GF-D8 (cell line): ENCODE measurements at regions not wholly inside any gene's neighbourhood (a gene's known extent, or its start where the extent isn't known, plus 50 kb on each side); places are given as distances from the start of the nearest gene placed in this dataset.

ENCODE experiments used
- DNase-seq: peaks from one replicate; lab custom pipeline; 2025; lab: John Stamatoyannopoulos, UW

- no peak for DNase-seq
Observed at GRCh38 chr13:83601539-83601938, 280.7 kb downstream of the SLITRK1 start.

DNA sequence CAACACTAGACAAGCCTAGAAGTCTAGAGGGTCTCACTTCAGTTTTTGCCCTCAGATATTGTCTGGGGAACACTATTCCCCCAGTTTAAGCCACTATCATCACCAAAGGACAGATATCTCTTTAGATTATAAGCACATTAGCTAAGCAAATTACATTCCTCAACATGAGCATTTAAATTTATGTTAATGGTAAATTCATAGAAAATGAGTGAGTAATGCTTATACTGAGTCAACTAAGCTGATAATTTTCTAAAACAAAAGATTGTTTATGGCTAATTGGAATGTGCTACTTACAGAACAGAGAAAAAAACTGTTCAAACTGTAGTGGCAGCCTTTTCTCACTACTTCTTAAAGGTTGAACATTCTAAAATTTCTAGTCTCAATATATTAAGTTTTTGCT lies 290.2 kb downstream of the SLITRK1 start:
- no peak for DNase-seq

GRCh38 chr13:83589814-83590213 lies 292.5 kb downstream of the SLITRK1 start:
- no peak for DNase-seq

DNA sequence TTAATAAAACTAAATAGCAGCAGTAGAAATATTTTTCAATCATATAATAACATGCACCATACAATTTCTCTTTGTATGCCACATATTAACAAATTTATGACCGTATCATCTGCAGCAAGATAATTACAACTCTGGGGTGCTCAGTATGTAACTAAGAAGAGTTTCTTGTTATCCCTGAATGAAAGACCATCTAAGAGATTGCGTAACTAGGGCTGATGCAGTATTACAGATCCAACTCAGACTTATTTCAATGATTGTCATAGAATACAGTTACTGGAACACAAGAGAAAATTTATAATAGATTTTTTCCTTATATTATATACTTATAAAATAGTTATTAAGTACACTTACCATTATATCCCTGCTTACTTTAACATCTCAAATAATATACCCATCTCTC lies 305.1 kb downstream of the SLITRK1 start:
- DNase-seq = no peak

DNA sequence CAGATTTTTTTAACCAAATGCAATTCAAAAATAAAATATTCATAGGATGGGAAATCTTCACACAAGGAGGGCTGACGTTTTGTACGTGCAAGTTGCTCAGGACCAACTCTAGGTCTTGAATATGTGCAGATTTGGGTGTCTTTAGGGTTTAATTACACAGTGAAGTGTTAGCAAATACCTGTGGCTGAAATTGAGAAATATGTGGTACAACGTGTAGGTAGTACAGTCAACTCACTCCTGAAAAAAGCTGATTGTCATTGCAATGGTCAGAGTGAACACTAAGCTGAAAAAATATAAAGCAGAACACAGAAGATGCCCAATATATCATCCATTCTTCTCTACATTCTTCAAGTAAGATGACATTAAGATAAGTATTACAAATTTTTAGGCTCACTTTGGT lies 314.3 kb downstream of the SLITRK1 start:
- no peak for DNase-seq

DNA sequence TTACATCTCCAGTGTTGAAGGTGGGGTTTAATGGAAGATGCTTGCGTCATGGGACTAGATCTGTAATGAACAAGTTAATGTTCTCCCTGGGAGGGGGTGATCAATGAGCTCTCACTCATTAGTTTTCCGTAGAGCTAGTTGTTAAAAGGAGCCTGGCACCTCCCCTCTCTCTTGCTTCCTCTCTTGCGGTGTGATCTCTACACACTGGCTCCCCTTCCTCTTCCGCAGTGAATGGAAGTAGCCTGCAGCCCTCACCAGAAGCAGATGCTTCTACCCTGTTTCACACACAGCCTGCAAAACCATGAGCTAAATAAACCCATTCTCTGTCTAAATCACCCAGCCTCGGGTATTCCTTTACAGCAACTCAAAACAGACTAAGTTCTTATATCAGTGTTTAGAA lies 318.8 kb downstream of the SLITRK1 start:
- no peak for DNase-seq

DNA sequence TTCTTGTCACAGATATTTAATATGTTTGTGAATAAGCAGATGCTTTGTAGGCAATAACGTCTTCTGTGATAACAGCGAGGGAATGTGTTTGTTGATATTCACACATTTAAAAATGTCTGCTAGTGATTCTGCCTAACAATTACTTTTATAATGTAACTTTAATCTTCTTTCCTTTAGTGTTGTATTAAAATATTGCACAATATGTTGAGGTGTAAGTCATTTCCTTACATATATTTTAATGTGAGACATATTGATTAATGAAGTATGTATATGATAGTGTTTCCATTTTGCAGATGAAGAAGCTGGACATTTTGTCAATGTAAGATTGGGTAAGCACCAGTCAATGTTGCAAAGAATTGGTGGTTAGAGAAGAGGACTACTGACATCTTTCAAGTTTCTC lies 324.4 kb downstream of the SLITRK1 start:
- DNase-seq = no peak

DNA sequence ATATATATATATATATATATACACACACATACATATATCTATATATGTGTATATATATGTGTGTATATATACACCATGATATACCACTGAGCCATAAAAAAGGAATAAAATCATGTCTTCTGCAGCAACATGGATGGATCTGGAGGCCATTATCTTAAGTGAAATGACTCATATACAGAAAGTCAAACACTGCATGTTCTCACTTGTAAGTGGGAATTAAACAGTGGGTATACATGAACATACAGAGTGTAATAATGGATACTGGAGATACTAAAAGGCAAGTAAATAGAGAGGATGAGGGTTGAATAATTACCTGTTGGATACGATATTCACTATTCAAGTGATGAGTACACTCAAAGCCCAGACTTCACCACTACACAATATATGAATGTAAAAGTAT lies 332.6 kb downstream of the SLITRK1 start:
- DNase-seq = no peak

- no peak for DNase-seq
Observed at GRCh38 chr13:83547043-83547442, 335.2 kb downstream of the SLITRK1 start.

- no peak for DNase-seq
Observed at GRCh38 chr13:83546476-83546875, 335.8 kb downstream of the SLITRK1 start.

DNA sequence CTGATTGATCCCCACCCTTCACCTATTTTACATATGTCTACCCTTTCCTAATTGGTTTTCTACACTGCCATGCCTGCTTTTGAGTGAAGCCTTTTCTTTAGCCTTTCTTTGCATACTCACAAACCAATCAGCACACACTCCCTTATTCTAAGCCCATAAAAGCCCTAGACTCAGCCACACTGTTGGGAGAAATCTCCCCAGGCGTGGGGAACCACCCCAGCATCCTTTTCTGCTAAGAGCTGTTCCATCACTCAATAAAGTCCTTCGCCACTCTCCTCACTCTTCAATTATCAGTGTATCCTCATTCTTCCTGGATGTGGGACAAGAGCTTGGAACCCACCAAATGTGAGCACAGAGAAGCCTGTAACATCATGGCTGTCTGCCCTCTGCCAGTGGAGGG lies 343.6 kb downstream of the SLITRK1 start:
- DNase-seq = no peak

DNA sequence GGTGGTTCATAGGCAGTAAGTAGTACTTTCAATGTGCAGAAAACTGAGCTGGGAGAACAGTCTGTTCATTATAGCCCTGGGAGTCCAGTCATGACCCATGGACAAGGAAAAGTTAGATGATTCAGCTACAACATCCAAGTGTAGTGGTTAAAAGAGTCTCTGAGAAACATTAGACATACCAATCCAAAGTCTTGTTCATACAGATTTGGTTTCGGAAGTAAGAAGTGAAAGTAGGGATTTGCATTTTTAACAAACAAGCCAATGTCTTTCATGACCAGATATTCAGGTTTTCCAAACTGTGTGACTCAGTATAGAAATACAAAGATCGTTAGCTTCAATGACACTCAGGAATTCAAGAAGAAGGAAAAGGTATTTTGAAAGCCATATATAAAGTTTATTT lies 345.3 kb downstream of the SLITRK1 start:
- DNase-seq = no peak

DNA sequence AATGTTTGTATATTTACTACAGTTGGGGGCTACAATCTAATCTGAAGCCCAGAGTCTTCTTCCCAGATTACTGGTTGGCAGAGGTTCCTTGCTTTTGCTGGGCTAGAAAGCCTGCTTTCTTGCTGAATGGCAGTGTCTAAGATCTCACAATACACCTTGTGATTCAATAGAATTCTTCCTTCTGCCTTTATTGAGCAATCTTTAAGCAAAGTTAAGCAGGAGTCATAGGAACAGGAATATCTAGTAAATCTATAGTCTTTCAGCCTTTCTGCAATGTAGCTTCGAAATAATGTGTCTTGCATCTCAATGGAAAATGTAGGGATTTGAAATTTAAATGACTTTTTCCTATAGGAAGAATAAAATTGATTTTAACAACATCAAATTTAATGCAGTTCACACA lies 346.1 kb downstream of the SLITRK1 start:
- no peak for DNase-seq

GRCh38 chr13:83532809-83533208 lies 349.5 kb downstream of the SLITRK1 start:
- no peak for DNase-seq

DNA sequence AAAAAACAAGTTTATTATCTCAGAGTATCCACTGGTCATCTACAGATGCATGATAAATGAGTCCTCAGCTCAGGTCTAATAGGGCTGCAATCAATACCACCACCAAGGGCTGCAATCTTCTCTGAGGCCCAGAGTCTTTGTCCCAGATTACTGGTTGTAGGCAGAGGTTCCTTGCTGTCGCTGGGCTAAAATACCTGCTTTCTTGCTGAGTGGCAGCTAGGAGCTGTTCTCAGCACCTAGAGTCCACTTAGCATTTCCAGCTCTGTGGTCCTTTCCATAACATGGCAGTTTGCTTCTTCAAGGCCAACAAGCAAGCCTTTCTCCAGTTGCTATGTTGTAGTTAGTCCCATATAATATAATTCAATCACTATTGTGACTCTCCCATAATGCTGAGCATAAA lies 351.3 kb downstream of the SLITRK1 start:
- no peak for DNase-seq

- DNase-seq = no peak
Observed at GRCh38 chr13:83516781-83517180, 365.5 kb downstream of the SLITRK1 start.

GRCh38 chr13:83515268-83516015 lies 366.8 kb downstream of the SLITRK1 start:
- DNase-seq = no peak

- no peak for DNase-seq
Observed at GRCh38 chr13:83508771-83509301, 373.4 kb downstream of the SLITRK1 start.

GRCh38 chr13:83503424-83503823 lies 378.9 kb downstream of the SLITRK1 start:
- DNase-seq = no peak

GRCh38 chr13:83499286-83499685 lies 383.0 kb downstream of the SLITRK1 start:
- no peak for DNase-seq

- DNase-seq = no peak
Observed at GRCh38 chr13:83498481-83499190, 383.6 kb downstream of the SLITRK1 start.

GRCh38 chr13:83498045-83498444 lies 384.2 kb downstream of the SLITRK1 start:
- no peak for DNase-seq

DNA sequence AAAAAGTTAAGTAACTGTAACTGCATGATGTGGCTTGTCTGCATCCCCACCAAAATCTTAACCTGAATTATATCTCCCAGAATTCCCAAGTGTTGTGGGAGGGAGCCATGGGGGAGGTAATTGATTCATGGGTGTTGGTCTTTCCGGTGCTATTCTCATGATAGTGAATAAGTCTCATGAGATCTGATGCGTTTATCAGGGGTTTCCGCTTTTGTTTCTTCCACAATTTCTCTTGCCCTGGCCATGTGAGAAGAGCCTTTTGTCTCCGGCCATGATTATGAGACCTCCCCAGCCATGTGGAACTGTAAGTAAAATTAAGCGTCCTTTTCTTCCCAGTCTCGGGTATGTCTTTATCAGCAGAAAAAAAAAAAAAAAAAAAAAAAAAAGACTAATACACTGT lies 385.8 kb downstream of the SLITRK1 start:
- DNase-seq = no peak

DNA sequence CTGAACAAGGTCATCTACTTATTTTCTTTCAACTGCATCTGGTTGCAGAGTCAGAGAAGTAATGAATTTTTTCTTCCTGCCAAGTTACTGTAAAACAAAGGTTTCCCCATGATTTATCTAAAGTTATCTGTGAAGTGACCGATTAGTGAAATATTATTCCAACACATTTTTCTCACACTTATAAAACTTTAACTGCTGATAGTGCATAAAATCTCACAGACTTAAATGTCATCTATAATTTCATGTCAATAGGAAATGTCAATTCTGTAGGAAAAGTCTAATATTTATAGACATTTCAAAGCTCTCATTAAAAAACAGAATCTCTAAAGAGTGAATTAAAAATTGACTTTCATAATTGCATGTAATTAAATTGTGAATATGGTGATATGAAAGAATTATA lies 397.2 kb downstream of the SLITRK1 start:
- no peak for DNase-seq
